ENCODE measurements at regions not wholly inside any gene's neighbourhood (a gene's known extent, or its start where the extent isn't known, plus 50 kb on each side); places are given as distances from the start of the nearest gene placed in this dataset.
"Not testable (repeated sequence)": the region's sequence is repeated elsewhere in the genome, so short reads cannot be mapped to it uniquely, and the experiment has no call there.

DNA sequence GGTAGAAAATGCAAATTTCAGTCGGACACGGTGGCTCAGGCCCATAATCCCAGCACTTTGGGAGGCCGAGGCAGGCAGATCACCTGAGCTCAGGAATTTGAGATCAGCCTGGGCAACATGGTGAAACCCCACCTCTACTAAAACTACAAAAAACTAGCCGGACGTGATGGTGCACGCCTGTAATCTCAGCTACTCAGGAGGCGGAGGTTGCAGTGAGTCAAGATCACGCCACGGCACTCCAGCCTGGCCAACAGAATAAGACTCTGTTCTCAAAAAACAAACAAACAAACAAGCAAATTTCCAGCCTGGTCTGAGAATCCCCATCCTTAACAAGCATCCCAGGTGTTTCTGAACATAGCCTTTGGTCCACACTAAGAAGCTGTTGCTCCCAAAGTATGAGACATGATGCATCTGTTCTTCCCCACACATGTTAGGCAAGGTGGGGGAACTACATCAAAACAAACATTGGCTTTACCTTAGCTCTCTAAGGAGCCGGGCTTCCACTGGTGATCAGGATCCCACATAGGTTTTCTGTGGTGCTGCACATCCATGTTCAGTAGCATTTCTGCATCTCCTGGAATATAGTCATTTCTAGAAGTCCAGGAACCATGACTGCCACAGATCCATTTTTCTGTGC lies 92.5 kb upstream of the DMRT1 start:
- no peak for DNase-seq

DNA sequence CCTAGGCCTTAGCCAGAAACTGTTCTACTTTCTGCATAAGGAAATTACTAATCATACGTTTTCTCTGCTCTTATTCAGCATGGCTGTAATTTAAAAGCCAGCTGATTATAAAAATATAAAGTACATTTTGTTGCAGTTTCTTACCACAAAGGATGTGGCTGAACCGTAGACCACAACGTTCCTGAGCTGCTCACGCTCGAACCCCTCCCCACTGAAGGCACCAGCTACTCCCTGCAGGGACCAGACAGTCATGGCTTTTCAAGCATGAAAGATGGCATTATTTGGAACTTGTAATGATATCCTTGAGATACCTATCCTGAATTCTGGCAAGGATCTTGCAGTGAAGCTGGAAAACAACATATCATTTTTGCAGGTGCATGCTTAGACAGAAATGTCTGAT lies 91.8 kb upstream of the DMRT1 start:
- DNase-seq: no peak

DNA sequence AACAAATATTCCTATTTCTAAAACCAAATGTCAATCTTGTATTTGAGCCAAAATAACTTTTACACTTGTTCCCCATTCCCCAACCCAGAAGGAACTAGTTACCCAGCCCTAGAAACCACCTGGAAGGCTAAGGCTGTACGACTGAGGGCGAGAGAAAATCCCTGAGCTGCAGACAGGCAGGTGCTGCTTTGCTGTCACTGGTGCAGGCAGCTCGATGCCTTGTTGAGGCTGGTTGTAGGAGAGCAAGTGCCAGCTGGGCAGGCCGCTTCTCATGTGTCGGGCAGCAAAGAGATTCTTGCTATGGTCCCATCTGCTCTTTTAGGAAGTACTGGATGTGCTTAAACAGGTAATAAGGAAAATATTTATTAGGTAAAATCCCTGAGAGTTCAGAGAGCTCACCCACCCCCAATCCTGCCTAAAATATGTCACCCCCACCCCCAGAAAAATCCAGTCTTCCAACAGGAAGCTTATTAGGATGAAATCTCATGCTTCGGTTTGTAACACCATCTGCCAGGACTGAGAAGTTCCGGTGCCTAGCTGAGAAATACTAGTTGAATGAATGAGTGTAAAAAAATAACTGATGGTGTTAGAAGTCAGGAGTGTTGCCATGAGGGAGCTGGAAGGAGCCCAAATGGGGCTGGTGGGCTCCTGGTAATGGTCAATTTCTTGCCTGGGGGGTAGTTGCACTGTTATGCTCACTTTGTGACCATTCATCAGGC lies 91.1 kb upstream of the DMRT1 start:
- DNase-seq: no peak

DNA sequence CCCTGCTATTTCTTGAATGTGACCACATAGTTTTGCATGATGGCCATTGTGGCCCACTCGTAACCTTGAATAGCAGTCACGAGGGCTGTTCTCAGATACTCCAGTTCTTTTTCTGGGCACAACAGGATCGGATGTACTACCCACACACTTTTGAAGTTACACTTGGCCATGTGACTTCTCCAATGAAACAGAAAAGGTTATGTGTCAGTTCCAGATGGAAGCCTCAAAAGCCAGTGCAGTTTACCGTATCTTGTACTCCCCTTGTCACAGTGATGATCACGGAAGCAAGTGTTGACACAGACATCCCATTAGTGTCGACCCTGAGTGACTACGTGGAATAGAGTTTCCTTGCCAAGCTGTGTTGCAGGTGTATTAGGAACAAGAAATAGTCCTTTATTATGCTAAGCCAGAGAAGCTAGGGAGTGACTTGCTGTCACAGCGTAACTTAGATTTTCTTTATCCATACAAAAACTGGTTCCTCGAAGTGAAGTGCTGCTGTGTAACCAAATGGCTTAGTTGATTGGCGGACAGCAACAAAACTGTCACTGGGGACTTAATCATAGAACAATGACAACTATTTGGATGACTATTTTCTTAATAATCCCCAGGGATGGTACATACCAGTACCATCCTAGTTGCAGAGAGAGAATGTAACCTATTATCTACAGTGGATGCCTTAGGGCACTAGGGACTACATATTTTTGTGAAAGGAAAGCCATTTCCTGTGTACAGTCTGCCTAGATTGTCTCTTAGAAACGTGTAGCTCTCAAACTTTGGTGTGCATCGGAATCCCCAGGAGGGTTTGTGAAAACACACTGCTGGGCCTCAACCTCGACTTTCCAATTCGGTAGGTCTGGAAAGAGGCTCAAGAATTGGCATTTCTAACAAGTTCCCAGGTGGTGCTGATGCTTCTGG lies 90.1 kb upstream of the DMRT1 start:
- DNase-seq: no peak

DNA sequence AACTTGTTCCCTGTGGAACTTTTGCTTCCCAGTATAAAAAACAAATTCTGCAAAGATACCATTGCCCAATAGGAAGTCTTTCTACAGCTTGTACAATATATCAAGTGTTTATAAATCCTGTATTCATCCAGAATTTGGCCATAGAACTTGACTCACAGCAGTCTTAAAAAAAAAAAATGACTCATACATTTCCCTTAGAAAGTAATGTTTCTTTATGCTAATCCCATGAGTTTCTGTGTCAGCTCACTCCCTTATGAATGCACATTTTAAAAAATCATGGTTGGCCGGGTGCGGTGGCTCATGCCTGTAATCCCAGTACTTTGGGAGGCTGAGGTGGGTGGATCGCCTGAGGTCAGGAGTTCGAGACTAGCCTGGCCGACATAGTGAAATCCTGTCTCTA lies 89.3 kb upstream of the DMRT1 start:
- no peak for DNase-seq

DNA sequence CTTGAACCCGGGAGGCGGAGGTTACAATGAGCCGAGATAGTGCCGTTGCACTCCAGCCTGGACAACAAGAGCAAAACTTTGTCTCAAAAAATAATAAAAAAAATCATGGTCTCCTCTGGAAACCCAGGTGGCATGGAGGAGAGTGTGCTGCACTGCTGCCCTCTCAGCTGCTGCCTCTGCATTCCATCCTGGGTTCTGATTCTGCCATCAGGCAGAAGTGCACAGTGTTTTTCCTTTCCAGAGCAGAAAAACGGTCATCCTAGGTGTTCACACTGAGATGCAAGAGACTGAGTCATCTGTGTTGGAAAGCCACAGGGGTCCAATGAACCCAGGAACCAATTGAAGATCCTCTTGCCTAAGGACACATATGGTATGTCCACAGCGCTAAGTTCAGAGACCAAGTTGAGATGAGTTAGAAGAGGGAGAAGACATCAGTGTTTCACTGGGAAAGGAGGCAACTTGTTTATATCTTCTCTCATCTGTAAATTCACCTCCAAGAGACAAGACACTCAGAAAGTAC lies 88.8 kb upstream of the DMRT1 start:
- DNase-seq: no peak

DNA sequence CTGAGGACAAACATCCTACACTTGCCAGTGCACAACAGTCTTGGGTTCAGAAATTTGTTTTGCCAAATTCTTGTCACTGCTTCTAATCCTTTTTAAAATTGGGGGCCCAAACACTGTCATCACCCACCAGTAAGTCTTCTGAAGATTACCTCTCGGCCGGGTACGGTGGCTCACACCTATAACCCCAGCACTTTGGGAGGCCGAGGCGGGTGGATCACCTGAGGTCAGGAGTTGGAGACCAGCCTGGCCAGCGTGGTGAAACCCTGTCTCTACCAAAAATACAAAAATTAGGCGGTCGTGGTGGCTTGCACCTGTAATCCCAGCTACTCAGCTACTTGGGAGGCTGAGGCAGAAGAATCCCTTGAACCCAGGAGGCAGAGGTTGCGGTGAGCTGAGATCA lies 87.8 kb upstream of the DMRT1 start:
- DNase-seq: not testable (repeated sequence)

DNA sequence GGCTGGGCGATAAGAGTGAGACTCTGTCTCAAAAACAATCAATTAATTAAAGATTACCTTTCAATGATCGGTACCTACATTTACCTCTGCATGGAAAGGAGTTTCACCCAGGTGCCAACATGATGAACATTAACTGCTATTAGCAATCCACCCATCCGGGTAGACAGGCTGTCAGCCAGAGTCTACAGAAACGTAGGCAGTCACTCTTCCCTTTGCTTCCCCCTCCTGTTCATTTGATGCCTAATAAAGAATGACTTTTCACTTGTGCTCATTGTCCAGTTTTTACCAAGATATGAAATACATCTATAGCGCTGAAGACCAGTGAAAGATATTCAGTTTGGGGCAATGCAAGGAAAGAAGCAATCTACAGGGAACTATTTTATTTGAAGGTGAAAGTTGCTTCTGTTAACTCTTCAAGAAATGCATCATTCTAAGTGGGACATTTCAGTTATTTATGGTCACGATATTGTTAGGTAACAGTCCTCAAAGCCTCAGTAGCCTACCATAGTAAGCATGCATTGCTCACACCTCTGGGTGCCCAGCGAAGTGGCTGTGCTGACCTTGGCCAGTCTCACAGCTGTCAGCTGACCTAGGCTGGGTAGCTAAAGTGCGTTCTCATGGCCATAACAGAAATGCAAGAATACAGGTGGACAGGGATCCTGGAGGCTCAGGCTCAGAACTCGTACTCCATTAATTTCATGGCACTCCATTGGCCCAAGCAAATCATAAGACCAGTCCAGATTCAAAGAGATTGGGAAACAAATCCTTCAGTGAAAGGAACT lies 87.2 kb upstream of the DMRT1 start:
- no peak for DNase-seq

DNA sequence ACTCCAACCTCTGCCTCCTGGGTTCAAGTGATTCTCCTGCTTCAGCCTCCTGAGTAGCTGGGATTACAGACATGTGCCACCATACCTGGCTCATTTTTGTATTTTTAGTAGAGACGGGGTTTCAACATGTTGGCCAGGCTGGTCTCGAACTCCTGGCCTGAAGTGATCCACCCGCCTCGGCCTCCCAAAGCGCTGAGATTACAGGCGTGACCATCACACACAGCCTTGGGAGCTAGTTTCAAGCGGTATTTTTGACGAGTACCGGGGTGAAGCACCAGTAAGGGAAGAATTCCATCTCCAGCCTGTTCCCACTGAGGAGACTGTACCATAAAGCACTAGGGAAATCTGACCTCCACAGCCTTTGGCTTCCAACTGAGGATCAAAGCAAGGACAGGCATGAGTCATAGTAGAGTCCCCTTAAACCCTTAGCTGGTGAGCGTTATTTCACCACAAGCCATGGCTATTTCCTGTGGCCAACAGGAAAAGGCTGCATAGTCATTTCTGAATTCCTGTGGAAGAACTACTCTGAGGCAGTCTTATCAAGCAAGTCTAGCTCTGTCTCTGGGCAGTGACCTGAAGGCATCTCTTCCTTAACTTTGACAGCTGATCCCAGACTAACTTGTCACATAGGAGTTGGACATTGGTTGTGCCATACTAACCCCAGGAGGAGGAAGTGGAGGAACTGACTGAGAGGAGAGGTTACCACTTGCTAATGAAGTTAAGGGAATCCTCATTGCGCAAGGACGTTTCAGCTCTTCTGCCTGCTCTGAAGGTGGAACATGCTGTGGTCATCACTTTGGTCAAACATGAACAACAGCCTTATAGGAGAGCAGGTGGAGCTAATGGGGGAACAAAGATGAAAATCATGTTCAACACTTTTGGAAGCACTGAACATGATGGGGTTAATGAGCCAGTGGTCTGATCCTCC lies 85.8 kb upstream of the DMRT1 start:
- DNase-seq: no peak

DNA sequence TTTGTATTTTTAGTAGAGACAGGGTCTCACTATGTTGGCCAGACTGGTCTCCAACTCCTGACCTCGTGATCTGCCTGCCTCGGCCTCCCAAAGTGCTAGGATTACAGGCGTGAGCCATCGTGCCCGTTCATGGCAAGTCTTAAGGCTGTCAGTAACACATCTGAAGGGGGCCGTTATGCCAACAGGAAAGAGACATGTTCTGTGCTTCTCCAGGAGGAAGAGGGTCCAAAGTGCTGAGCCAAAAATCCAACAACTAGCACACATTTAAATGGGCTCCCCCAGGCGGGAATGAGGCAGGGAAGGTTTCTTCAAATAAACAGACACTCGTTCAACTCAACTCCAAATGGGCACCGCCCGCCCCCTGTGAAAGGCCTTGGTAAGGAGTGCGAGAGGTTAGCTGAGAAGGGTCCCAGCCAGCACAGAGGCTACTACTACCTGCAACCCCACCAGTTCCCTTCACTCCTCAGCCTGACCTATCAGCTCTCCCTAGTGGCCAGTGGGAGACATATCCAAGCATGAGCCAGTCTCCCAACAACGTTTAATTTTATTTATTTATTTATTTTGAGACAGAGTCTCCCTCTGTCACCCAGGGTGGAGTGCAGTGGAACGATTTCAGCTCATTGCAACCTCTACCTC lies 84.1 kb upstream of the DMRT1 start:
- no peak for DNase-seq

DNA sequence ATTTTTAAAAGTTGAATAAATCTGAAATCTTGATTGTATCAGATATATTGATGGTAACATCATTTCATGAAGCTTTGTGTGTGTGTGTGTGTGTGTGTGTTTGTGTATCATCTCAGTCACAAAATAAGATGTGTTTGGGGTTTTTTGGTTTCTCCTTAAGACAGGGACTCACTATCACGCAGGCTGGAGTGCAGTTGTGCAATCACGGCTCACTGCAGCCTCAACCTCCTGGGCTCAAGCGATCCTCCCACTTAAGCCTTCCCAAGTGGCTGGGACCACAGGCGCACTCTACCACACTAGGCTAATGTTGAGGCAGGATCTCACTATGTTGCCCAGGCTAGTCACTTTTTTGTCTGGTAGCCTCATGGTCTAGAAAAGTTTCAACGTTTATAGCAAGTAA lies 83.4 kb upstream of the DMRT1 start:
- no peak for DNase-seq

DNA sequence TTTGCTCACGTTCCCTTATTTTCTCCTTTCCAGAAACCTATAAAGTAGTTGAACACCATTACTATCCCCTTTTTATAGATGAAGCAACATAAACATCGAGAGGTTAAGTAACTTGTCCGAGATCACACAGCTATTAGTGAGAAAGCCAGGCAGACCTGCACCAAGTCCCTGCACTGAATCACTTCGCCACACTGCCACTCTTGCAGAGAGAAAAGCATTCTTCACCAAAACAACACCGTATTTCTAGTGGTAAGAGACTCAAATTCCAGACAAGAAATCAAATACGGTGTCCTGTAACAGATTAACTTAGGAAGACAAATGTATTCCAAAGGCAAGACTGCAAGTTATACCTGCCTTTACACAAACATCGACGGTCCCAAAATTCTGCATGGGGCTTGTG lies 82.0 kb upstream of the DMRT1 start:
- DNase-seq: no peak

DNA sequence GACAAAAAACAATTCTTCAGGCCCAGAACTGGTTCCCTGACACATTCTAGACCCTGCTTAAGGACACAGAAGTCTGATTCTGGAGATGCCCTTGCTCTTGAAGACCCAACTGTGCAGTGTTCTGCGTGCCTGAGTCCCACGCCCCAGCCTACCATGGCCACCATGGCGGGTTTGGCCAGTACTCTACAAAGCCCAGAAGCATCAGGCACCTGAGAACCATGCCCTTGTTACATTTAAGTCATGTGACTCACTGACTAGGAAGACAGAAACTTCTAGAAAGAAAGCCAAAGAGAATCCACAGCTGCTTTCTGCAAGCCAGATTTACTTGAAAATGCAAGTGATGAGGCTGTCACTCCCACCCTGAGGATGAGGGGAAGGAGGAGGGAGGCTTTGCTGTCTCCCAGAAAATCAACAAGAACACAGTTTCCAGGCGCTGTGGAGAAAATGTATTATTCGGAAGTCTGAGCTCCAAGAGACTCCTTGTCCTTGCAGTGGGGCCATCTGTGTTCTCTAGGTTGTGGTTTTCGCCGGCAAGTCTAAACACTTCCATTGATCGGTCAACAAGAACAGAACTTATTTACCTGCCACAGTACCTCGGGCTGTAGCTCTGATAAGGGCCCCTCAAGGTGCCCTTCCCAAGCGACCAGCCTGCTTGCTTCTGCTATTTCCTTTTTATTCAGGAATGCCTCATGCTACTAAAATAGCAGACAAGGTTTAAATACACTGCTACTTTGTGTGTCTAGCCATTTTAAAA lies 81.3 kb upstream of the DMRT1 start:
- no peak for DNase-seq

DNA sequence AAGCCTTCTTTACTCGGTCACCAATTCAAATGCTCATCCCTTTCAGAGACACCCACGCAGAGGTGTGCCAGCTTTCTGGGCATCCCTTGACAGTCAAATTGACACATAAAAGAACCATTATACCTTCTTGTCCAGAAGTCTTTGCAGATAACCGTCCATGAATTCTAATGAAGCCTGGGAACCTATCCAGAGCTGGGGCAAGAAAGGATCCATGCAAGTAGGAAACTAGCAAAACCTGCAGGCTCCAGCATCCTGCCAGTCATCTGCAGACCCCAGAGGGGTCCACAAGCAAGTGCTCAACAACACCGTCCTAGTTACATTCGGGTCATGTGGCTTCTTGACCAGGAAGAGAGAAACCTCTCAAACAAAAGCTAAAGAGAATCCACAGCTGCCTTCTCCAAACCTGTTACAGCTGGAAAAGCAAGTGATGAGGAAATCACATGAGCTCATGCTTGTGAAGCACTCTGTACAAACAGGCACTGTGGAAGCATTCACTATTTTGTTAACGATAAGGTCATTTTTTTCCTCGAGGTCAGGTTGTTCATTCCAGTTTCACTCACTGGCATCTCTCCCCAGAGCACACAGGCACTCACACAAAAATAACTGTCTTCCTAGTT lies 80.2 kb upstream of the DMRT1 start:
- DNase-seq: no peak

DNA sequence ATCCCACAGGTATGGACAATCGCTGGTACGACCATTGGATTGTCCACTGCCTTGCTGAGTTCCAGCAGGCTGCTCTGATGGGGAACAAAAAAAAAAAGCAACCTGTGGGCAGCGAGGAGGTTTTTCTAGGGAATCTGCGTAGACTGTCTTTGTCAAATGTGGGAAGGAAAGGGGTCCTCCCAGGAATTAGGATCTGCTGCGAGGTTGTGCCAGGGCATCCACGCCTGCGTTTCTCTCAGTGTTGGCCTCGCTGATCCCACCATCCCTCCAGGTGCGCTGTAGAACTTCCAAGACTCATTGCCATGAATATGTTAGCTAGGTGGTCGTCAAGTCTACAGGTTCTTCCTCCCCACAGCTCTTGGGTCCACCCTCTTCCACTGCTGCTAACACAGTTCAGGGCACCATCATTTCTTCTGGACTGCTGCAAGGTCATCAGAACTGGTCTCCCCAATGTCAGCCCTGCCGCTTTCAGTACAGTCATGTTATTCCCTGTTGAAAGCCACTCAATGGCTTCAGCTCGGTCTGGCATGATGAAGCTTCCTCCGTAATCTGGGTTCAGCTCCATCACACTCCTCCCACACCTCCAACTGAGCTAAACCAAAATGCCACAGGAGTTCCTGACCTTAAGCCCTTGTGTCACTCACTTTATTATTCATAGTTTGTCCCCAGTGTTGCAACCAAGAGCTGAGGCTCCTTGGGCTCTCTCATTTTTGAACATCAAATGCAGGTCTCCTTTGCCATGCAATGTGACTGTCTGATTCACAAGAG lies 79.5 kb upstream of the DMRT1 start:
- DNase-seq: no peak

DNA sequence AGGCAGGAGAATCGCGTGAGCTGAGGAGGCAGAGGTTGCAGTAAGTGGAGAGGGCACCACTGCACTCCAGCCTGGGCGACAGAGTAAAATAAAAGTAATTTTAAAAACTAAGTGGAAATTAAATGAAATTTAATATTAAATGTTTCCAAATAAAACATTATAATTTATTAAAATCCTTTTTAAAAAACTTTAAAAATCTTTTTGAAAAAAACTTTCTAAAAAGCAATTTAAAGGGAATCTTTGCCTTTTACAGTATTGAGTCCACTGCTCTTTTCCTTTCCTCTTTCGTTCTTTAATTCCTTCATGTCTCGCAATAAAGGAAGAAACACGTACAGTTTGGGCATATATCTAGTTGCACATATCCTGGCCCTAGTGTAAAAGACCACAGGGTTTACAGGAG lies 77.8 kb upstream of the DMRT1 start:
- no peak for DNase-seq

DNA sequence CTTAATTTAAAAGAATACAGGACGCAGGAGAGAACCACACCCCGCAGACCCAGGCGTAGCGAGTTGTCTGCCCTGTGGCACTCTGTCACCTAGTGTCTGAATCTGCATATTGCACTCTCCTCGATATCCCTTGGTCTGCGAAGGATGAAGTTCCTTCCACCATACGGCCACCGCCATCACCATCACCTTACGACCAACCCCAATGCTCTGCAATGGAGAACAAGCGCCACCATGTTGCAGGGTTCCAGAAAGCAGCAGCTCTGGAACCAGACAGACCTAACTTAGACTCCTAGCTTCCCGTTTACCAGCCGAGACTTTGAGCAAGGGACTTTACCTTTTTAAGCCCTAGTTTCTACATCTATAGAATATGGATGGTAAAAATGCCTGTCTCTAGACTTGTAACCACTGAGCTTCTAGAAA lies 77.4 kb upstream of the DMRT1 start:
- peak in 1 of 2 experiments; percentile 16 for DNase-seq

DNA sequence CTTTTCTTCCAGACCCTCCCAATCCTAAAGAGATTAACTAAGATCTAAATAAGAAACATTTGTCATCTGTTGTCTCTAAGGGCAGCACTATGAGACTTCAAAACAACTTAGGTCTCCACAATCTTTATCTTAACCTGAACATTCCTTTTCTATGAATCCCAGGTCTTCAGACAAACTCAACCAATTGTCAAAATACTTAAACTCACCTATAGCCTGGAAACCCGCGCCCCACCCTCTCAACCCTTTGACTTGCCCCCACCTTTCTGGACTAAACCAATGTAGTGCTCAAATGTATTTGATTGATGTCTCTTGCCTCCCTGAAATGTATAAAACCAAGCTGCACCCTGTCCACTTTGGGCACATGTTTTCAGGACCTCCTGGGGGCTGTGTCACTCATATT lies 76.5 kb upstream of the DMRT1 start:
- DNase-seq: no peak

DNA sequence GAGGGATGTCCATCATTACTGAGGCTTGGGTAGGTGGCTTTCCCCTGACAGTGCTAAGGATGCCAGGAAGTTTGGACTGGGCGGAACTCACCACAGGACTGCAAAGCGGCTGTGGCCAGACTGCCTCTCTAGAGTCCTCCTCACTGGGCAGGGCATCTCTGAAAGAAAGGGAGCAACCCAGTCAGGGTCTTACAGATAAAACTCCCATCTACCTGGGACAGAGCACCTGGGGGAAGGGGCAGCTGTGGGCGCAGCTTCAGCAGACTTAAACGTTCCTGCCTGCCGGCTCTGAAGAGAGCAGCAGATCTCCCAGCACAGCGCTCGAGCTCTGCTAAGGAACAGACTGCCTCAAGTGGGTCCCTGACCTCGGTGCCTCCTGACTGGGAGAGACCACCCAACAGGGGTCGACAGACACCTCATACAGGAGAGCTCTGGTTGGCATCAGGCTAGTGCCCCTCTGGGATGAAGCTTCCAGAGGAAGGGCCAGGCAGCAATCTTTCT lies 74.4 kb upstream of the DMRT1 start:
- DNase-seq: not testable (repeated sequence)

All from NCI-H2081 (cell line).